ENCODE measurements at regions not wholly inside any gene's neighbourhood (a gene's known extent, or its start where the extent isn't known, plus 50 kb on each side); places are given as distances from the start of the nearest gene placed in this dataset.

GRCh38 chr6:95496769-95497426 lies 80.4 kb upstream of the MANEA start:
- Histone ChIP-seq H3K4me1 (ENCODE audit: low read length) (no peaks in the 10 kb centered on the region), H3K79me2 (ENCODE audit: low read length) (no peaks in the 10 kb centered on the region), H3K27ac (ENCODE audit: low read length) (no peak overlapping the region), H3K36me3 (ENCODE audit: insufficient read depth, low read length) (no peaks in the 10 kb centered on the region), H4K20me1 (ENCODE audit: insufficient read depth, low read depth, low read length) (no peaks in the 10 kb centered on the region), H3K4me2 (ENCODE audit: low read depth, low read length, poor library complexity, severe bottlenecking) (no peak overlapping the region), H3K27me3 (ENCODE audit: low read length) (no peaks in the 10 kb centered on the region), H3K9me3 (ENCODE audit: low read length) (no peaks in the 10 kb centered on the region), H3K4me3 (ENCODE audit: low read length) (no peak overlapping the region), H2AFZ (ENCODE audit: low read length) (no peak overlapping the region), H3K9me2 (replicated peaks; ENCODE audit: insufficient read depth, low read length) (no peaks in the 10 kb centered on the region), H3K9ac (ENCODE audit: low read length) (no peak overlapping the region)
- DNase-seq = no peak

- Histone ChIP-seq H3K79me2 (ENCODE audit: low read length) (no peaks in the 10 kb centered on the region), H4K20me1 (ENCODE audit: insufficient read depth, low read depth, low read length) (no peaks in the 10 kb centered on the region), H3K27ac (ENCODE audit: low read length) (no peak overlapping the region), H3K9ac (ENCODE audit: low read length) (no peak overlapping the region), H3K36me3 (ENCODE audit: insufficient read depth, low read length) (no peaks in the 10 kb centered on the region), H3K4me3 (ENCODE audit: low read length) (no peak overlapping the region), H3K27me3 (ENCODE audit: low read length) (no peaks in the 10 kb centered on the region), H2AFZ (ENCODE audit: low read length) (no peak overlapping the region), H3K9me2 (replicated peaks; ENCODE audit: insufficient read depth, low read length) (no peaks in the 10 kb centered on the region), H3K9me3 (ENCODE audit: low read length) (no peaks in the 10 kb centered on the region), H3K4me2 (ENCODE audit: low read depth, low read length, poor library complexity, severe bottlenecking) (no peak overlapping the region), H3K4me1 (ENCODE audit: low read length) (no peaks in the 10 kb centered on the region)
- no peak for DNase-seq
Observed at GRCh38 chr6:95501032-95501904, 76.1 kb upstream of the MANEA start.

GRCh38 chr6:95503568-95503967 lies 73.8 kb upstream of the MANEA start:
- no peaks in the 10 kb centered on the region for H3K36me3 ChIP-seq (ENCODE audit: insufficient read depth, low read length)
- no peak overlapping the region for H3K9ac ChIP-seq (ENCODE audit: low read length)
- H3K4me2 ChIP-seq (ENCODE audit: low read depth, low read length, poor library complexity, severe bottlenecking) = no peak overlapping the region
- H3K79me2 ChIP-seq (ENCODE audit: low read length) = no peaks in the 10 kb centered on the region
- H3K4me1 ChIP-seq (ENCODE audit: low read length) = no peaks in the 10 kb centered on the region
- DNase-seq = no peak
- H3K9me2 ChIP-seq (replicated peaks; ENCODE audit: insufficient read depth, low read length) = no peaks in the 10 kb centered on the region
- no peak overlapping the region for H3K27ac ChIP-seq (ENCODE audit: low read length)
- no peaks in the 10 kb centered on the region for H3K27me3 ChIP-seq (ENCODE audit: low read length)
- no peak overlapping the region for H2AFZ ChIP-seq (ENCODE audit: low read length)
- H3K4me3 ChIP-seq (ENCODE audit: low read length) = no peak overlapping the region
- H4K20me1 ChIP-seq (ENCODE audit: insufficient read depth, low read depth, low read length) = no peaks in the 10 kb centered on the region
- H3K9me3 ChIP-seq (ENCODE audit: low read length) = no peaks in the 10 kb centered on the region

GRCh38 chr6:95511404-95511803 lies 65.9 kb upstream of the MANEA start:
- Histone ChIP-seq H3K27me3 (ENCODE audit: low read length) (no peaks in the 10 kb centered on the region), H3K79me2 (ENCODE audit: low read length) (no peaks in the 10 kb centered on the region), H3K4me2 (ENCODE audit: low read depth, low read length, poor library complexity, severe bottlenecking) (no peak overlapping the region), H4K20me1 (ENCODE audit: insufficient read depth, low read depth, low read length) (no peaks in the 10 kb centered on the region), H3K9ac (ENCODE audit: low read length) (no peak overlapping the region), H3K4me3 (ENCODE audit: low read length) (no peak overlapping the region), H2AFZ (ENCODE audit: low read length) (no peak overlapping the region), H3K9me3 (ENCODE audit: low read length) (no peaks in the 10 kb centered on the region), H3K4me1 (ENCODE audit: low read length) (no peaks in the 10 kb centered on the region), H3K9me2 (replicated peaks; ENCODE audit: insufficient read depth, low read length) (no peaks in the 10 kb centered on the region), H3K36me3 (ENCODE audit: insufficient read depth, low read length) (no peaks in the 10 kb centered on the region), H3K27ac (ENCODE audit: low read length) (no peak overlapping the region)
- no peak for DNase-seq

GRCh38 chr6:95515975-95516374 lies 61.4 kb upstream of the MANEA start:
- H3K9me3 ChIP-seq (ENCODE audit: low read length) = no peaks in the 10 kb centered on the region
- no peak overlapping the region for H3K9ac ChIP-seq (ENCODE audit: low read length)
- no peak for DNase-seq
- no peaks in the 10 kb centered on the region for H3K27me3 ChIP-seq (ENCODE audit: low read length)
- no peaks in the 10 kb centered on the region for H3K36me3 ChIP-seq (ENCODE audit: insufficient read depth, low read length)
- H3K79me2 ChIP-seq (ENCODE audit: low read length) = no peaks in the 10 kb centered on the region
- no peak overlapping the region for H3K4me2 ChIP-seq (ENCODE audit: low read depth, low read length, poor library complexity, severe bottlenecking)
- no peak overlapping the region for H2AFZ ChIP-seq (ENCODE audit: low read length)
- no peaks in the 10 kb centered on the region for H3K4me1 ChIP-seq (ENCODE audit: low read length)
- no peak overlapping the region for H3K4me3 ChIP-seq (ENCODE audit: low read length)
- H3K9me2 ChIP-seq (replicated peaks; ENCODE audit: insufficient read depth, low read length) = no peaks in the 10 kb centered on the region
- H3K27ac ChIP-seq (ENCODE audit: low read length) = no peak overlapping the region
- no peaks in the 10 kb centered on the region for H4K20me1 ChIP-seq (ENCODE audit: insufficient read depth, low read depth, low read length)

GRCh38 chr6:95517004-95517403 lies 60.3 kb upstream of the MANEA start:
- H3K9me2 ChIP-seq (replicated peaks; ENCODE audit: insufficient read depth, low read length) = no peaks in the 10 kb centered on the region
- H3K9ac ChIP-seq (ENCODE audit: low read length) = no peak overlapping the region
- no peaks in the 10 kb centered on the region for H4K20me1 ChIP-seq (ENCODE audit: insufficient read depth, low read depth, low read length)
- DNase-seq = no peak
- H3K9me3 ChIP-seq (ENCODE audit: low read length) = no peaks in the 10 kb centered on the region
- H3K27ac ChIP-seq (ENCODE audit: low read length) = no peak overlapping the region
- no peak overlapping the region for H3K4me3 ChIP-seq (ENCODE audit: low read length)
- no peaks in the 10 kb centered on the region for H3K79me2 ChIP-seq (ENCODE audit: low read length)
- no peaks in the 10 kb centered on the region for H3K36me3 ChIP-seq (ENCODE audit: insufficient read depth, low read length)
- no peaks in the 10 kb centered on the region for H3K27me3 ChIP-seq (ENCODE audit: low read length)
- H3K4me2 ChIP-seq (ENCODE audit: low read depth, low read length, poor library complexity, severe bottlenecking) = no peak overlapping the region
- no peak overlapping the region for H2AFZ ChIP-seq (ENCODE audit: low read length)
- H3K4me1 ChIP-seq (ENCODE audit: low read length) = no peaks in the 10 kb centered on the region

GRCh38 chr6:95517568-95517967 lies 59.8 kb upstream of the MANEA start:
- Histone ChIP-seq H3K9me2 (replicated peaks; ENCODE audit: insufficient read depth, low read length) (no peaks in the 10 kb centered on the region), H2AFZ (ENCODE audit: low read length) (no peak overlapping the region), H3K27me3 (ENCODE audit: low read length) (no peaks in the 10 kb centered on the region), H3K9me3 (ENCODE audit: low read length) (no peaks in the 10 kb centered on the region), H3K79me2 (ENCODE audit: low read length) (no peaks in the 10 kb centered on the region), H3K4me3 (ENCODE audit: low read length) (no peak overlapping the region), H3K27ac (ENCODE audit: low read length) (no peak overlapping the region), H4K20me1 (ENCODE audit: insufficient read depth, low read depth, low read length) (no peaks in the 10 kb centered on the region), H3K4me2 (ENCODE audit: low read depth, low read length, poor library complexity, severe bottlenecking) (no peak overlapping the region), H3K9ac (ENCODE audit: low read length) (no peak overlapping the region), H3K4me1 (ENCODE audit: low read length) (no peaks in the 10 kb centered on the region), H3K36me3 (ENCODE audit: insufficient read depth, low read length) (no peaks in the 10 kb centered on the region)
- DNase-seq = no peak

GRCh38 chr6:95518630-95519227 lies 58.6 kb upstream of the MANEA start:
- Histone ChIP-seq H3K36me3 (ENCODE audit: insufficient read depth, low read length) (no peaks in the 10 kb centered on the region), H2AFZ (ENCODE audit: low read length) (no peak overlapping the region)

More at GRCh38 chr6:95518630-95519227, 58.6 kb upstream of the MANEA start:
- DNase-seq = no peak
- H3K9ac ChIP-seq (ENCODE audit: low read length) = no peak overlapping the region
- H3K4me2 ChIP-seq (ENCODE audit: low read depth, low read length, poor library complexity, severe bottlenecking) = no peak overlapping the region
- no peaks in the 10 kb centered on the region for H3K9me3 ChIP-seq (ENCODE audit: low read length)
- no peak overlapping the region for H3K27ac ChIP-seq (ENCODE audit: low read length)
- H3K4me1 ChIP-seq (ENCODE audit: low read length) = no peaks in the 10 kb centered on the region
- H4K20me1 ChIP-seq (ENCODE audit: insufficient read depth, low read depth, low read length) = no peaks in the 10 kb centered on the region
- no peaks in the 10 kb centered on the region for H3K9me2 ChIP-seq (replicated peaks; ENCODE audit: insufficient read depth, low read length)
- no peaks in the 10 kb centered on the region for H3K27me3 ChIP-seq (ENCODE audit: low read length)
- H3K79me2 ChIP-seq (ENCODE audit: low read length) = no peaks in the 10 kb centered on the region
- H3K4me3 ChIP-seq (ENCODE audit: low read length) = no peak overlapping the region

All from Karpas-422 (cell line).